IMR-90 (cell line): ENCODE measurements at regions not wholly inside any gene's neighbourhood (a gene's known extent, or its start where the extent isn't known, plus 50 kb on each side); places are given as distances from the start of the nearest gene placed in this dataset.

ENCODE experiments used
- ATAC-seq: fragments of 200-7000 bp; cut with Tn5 transposase; 2 replicates; pipeline ENCODE4 v1.9.1; 2020; ENCODE audit warnings: low read depth, mild to moderate bottlenecking, moderate library complexity
- BruUV-seq: library from RNA; stranded (reverse); fragments of 400-500 nt; replicated peaks from 2 replicates; lab custom pipeline; 2021; lab: Mats Ljungman, UMichigan
- CTCF ChIA-PET: fragments of 300-600 bp; formaldehyde crosslinking; extraction: SDS; loops from one replicate; lab custom pipeline; 2021; ENCODE audit warnings: antibody characterized with exemption; lab: Yijun Ruan, JAX
- POLR2A ChIA-PET: fragments of 300-600 bp; sonication (Branson Sonifier 250); formaldehyde crosslinking; loops from one replicate; lab custom pipeline; 2022; ENCODE audit warnings: antibody characterized with exemption; ENCODE audit not compliant: unreplicated experiment; lab: Charles Lee
- DNase-seq: peaks from one replicate; pipeline ENCODE4 v3.0.0; 2013
- H2AFZ ChIP-seq: replicated peaks from 2 replicates; pipeline ENCODE3; 2013; ENCODE audit warnings: low read length, mild to moderate bottlenecking; ENCODE audit not compliant: poor library complexity
- H2AK5ac ChIP-seq: 2 replicates; pipeline ENCODE4 v1.6.1; 2013; ENCODE audit warnings: low read depth, low read length, inconsistent platforms
- H2AK9ac ChIP-seq: replicated peaks from 2 replicates; pipeline ENCODE3; 2013; ENCODE audit warnings: mild to moderate bottlenecking, low read depth, low read length, moderate library complexity; ENCODE audit not compliant: poor library complexity
- H2BK120ac ChIP-seq: 2 replicates; pipeline ENCODE4 v1.6.1; 2013; ENCODE audit warnings: low read depth, low read length, inconsistent platforms
- H2BK15ac ChIP-seq: 3 replicates; pipeline ENCODE4 v1.6.1; 2013; ENCODE audit warnings: low read depth, low read length, inconsistent platforms
- H2BK20ac ChIP-seq: 2 replicates; pipeline ENCODE4 v1.6.1; 2013; ENCODE audit warnings: low read depth, mild to moderate bottlenecking, inconsistent platforms, low read length, moderate library complexity
- H2BK5ac ChIP-seq: 2 replicates; pipeline ENCODE4 v1.6.1; 2013; ENCODE audit warnings: mild to moderate bottlenecking, low read depth, low read length, inconsistent platforms; ENCODE audit not compliant: poor library complexity, severe bottlenecking
- H3K14ac ChIP-seq: replicated peaks from 2 replicates; pipeline ENCODE4 v1.6.1; 2013; ENCODE audit warnings: low read depth, low read length, inconsistent platforms
- H3K18ac ChIP-seq: 2 replicates; pipeline ENCODE4 v1.6.1; 2013; ENCODE audit warnings: low read depth, low read length, control low read depth
- H3K23ac ChIP-seq: 2 replicates; pipeline ENCODE4 v1.6.1; 2013; ENCODE audit warnings: low read depth, low read length, inconsistent platforms
- H3K27ac ChIP-seq: 2 replicates; pipeline ENCODE4 v1.5.1; 2013; ENCODE audit warnings: mild to moderate bottlenecking, control low read depth, low read length; ENCODE audit not compliant: insufficient read depth
- H3K27me3 ChIP-seq: 2 replicates; pipeline ENCODE4 v1.6.1; 2013; ENCODE audit warnings: low read length; ENCODE audit not compliant: control insufficient read depth, insufficient read depth
- H3K36me3 ChIP-seq: 2 replicates; pipeline ENCODE4 v1.6.1; 2013; ENCODE audit warnings: low read length, mixed read lengths; ENCODE audit not compliant: control insufficient read depth, insufficient read depth
- H3K4ac ChIP-seq: 2 replicates; pipeline ENCODE4 v1.6.1; 2013; ENCODE audit warnings: low read depth, low read length, inconsistent platforms
- H3K4me1 ChIP-seq: 2 replicates; pipeline ENCODE4 v1.6.1; 2013; ENCODE audit warnings: low read length, mixed read lengths; ENCODE audit not compliant: control insufficient read depth, insufficient read depth
- H3K4me2 ChIP-seq: 2 replicates; pipeline ENCODE4 v1.6.1; 2013; ENCODE audit warnings: low read depth, mild to moderate bottlenecking, control low read depth, low read length, moderate library complexity
- H3K4me3 ChIP-seq: 2 replicates; pipeline ENCODE4 v1.5.1; 2013; ENCODE audit warnings: low read depth, mild to moderate bottlenecking, control low read depth, low read length, moderate library complexity; ENCODE audit not compliant: insufficient read depth
- H3K56ac ChIP-seq: 2 replicates; pipeline ENCODE4 v1.6.1; 2013; ENCODE audit warnings: low read length, inconsistent platforms; ENCODE audit not compliant: insufficient read depth; ENCODE audit errors: extremely low read depth
- H3K79me1 ChIP-seq, 2 experiments: 2 replicates each; pipeline ENCODE4 v1.6.1; 2013; ENCODE audit warnings: low read length in 2 of 2, inconsistent platforms in 1 of 2, low read depth in 1 of 2
- H3K9ac ChIP-seq: 2 replicates; pipeline ENCODE4 v1.6.1; 2013; ENCODE audit warnings: low read depth, low read length, control low read depth
- H3K9me1 ChIP-seq: 2 replicates; pipeline ENCODE4 v1.6.1; 2013; ENCODE audit warnings: low read length, inconsistent platforms; ENCODE audit not compliant: insufficient read depth
- H3K9me3 ChIP-seq: 2 replicates; pipeline ENCODE4 v1.6.1; 2013; ENCODE audit warnings: low read length; ENCODE audit not compliant: control insufficient read depth, insufficient read depth
- H4K20me1 ChIP-seq: 2 replicates; pipeline ENCODE4 v1.6.1; 2013; ENCODE audit warnings: low read length, inconsistent platforms; ENCODE audit not compliant: insufficient read depth
- H4K5ac ChIP-seq: 2 replicates; pipeline ENCODE4 v1.6.1; 2013; ENCODE audit warnings: mild to moderate bottlenecking, low read depth, low read length, control low read depth
- H4K8ac ChIP-seq, 2 experiments: 2 replicates each; pipeline ENCODE4 v1.6.1; 2013; ENCODE audit warnings: low read depth in 2 of 2, low read length in 2 of 2, control low read depth in 1 of 2, inconsistent platforms in 1 of 2
- H4K91ac ChIP-seq: 2 replicates; pipeline ENCODE4 v1.6.1; 2013; ENCODE audit warnings: low read depth, low read length, inconsistent platforms; ENCODE audit not compliant: insufficient read depth
- CEBPB ChIP-seq: IDR thresholded peaks from 2 replicates; pipeline ENCODE4 v1.6.1; 2012; ENCODE audit warnings: low read depth, low read length, improper control_type of control experiment
- MAZ ChIP-seq: IDR thresholded peaks from 2 replicates; pipeline ENCODE4 v1.6.1; 2012; ENCODE audit warnings: low read depth, mild to moderate bottlenecking, low read length, improper control_type of control experiment, moderate library complexity, borderline replicate concordance
- MXI1 ChIP-seq: IDR thresholded peaks from 2 replicates; pipeline ENCODE4 v1.6.1; 2012; ENCODE audit warnings: low read depth, mild to moderate bottlenecking, low read length, moderate library complexity, borderline replicate concordance
- NFE2L2 ChIP-seq: fragments of 150-350 bp; IDR thresholded peaks from 2 replicates; pipeline ENCODE4 v1.6.1; 2016; ENCODE audit warnings: low read depth, mild to moderate bottlenecking, low read length
- RCOR1 ChIP-seq: IDR thresholded peaks from 2 replicates; pipeline ENCODE4 v1.6.1; 2012; ENCODE audit warnings: mild to moderate bottlenecking, low read length, improper control_type of control experiment; ENCODE audit not compliant: insufficient replicate concordance
- RFX5 ChIP-seq: IDR thresholded peaks from 2 replicates; pipeline ENCODE4 v1.8.0; 2012; ENCODE audit warnings: low read depth, mild to moderate bottlenecking, low read length, moderate library complexity
- SMC3 ChIP-seq: fragments of 150-350 bp; IDR thresholded peaks from 2 replicates; pipeline ENCODE4 v1.6.1; 2016; ENCODE audit warnings: low read depth, mild to moderate bottlenecking, antibody characterized with exemption, low read length, moderate library complexity
- WGBS, 2 experiments: methylation state at CpG; one replicate each; pipeline versions ENCODE4 v1.1.5 to v1.1.7; 2013; ENCODE audit warnings: missing lambda C conversion rate in 2 of 2; ENCODE audit not compliant: insufficient read length in 1 of 2; ENCODE audit errors: extremely low coverage in 2 of 2; 5-methylcytosine and 5-hydroxymethylcytosine counted together
- dilution Hi-C: fragments of 300-500 bp; cut with HindIII; formaldehyde crosslinking; loops from one replicate; pipeline ENCODE4 v1.14.3; 2018; ENCODE audit warnings: low sequenced_read_pairs; ENCODE audit not compliant: unreplicated experiment
- in situ Hi-C: fragments of 300-500 bp; cut with MboI; formaldehyde crosslinking; loops from 3 replicates; pipeline ENCODE4 v1.14.3; 2019; ENCODE audit warnings: low sequenced_read_pairs, inconsistent platforms, mixed read lengths
- intact Hi-C: fragments of 100-400 bp; cut with micrococcal nuclease; formaldehyde crosslinking; loops from 2 replicates; pipeline ENCODE4 v1.10.0; 2022
- TF ChIP-seq, protein P1 (sequence below): fragments of 150-350 bp; IDR thresholded peaks from 2 replicates; pipeline ENCODE4 v1.6.1; 2017; ENCODE audit warnings: mild to moderate bottlenecking, antibody characterized with exemption, low read length, low read depth
- TF ChIP-seq, protein P2 (sequence below): fragments of 150-350 bp; IDR thresholded peaks from 2 replicates; pipeline ENCODE4 v1.6.1; 2016; ENCODE audit warnings: low read depth, mild to moderate bottlenecking, low read length, moderate library complexity, borderline replicate concordance

DNA sequence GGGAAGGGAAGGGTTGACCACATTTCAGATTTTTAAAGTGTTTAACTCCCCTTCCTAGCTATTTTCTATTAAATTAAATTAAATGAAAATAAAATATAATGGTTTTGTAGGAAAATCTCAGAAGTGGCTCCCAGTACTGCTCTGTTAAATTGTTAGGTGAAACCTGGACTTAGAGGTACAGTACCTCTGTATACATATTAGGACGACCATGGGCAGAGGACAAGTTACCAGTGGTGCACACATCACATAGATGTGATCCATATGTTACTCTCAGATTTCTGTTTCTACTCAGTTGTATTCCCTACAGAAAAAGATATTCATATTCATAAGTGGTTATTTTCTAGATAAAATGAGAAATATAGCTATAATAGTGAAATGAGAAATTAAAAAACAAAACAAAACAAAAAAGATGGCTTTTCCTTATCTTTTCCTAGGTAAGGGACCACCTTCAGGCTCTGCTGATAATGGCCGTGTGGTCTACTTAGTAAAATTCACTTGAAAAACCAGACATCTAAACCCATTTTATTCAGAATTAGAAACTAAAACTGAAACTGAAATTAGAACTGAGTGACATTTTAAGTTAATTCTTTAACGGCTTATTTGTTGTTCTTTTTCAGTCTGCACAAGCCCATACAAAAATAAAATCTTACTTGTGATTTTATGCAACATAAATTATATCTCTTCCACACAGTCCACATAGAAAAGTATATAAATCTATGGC lies 832.5 kb upstream of the CHAC2 start:
- no peaks in the 10 kb centered on the region for H3K27me3 ChIP-seq
- DNase-seq (no peak), ATAC-seq (no peak)
- no peaks in the 10 kb centered on the region for H3K79me1 ChIP-seq
- H3K4ac ChIP-seq = no peak overlapping the region
- peak overlapping the region; percentile 61; the same call in 1 of the 2 replicates for H4K5ac ChIP-seq
- no peak overlapping the region for H3K23ac ChIP-seq
- H2AK9ac ChIP-seq = no peak overlapping the region
- H3K18ac ChIP-seq = peak overlapping the region; percentile 85; the same call in 1 of the 2 replicates
- H3K36me3 ChIP-seq = no peaks in the 10 kb centered on the region
- no peak overlapping the region for H3K9ac ChIP-seq
- H4K20me1 ChIP-seq = no peaks in the 10 kb centered on the region
- no peak overlapping the region; the same call in 1 of the 2 replicates for H3K14ac ChIP-seq
- peak overlapping the region; percentile 63; the same call in 1 of the 2 replicates for H3K4me2 ChIP-seq
- no TSS peak for BruUV-seq
- H3K4me1 ChIP-seq = peaks cover 4% of the 10 kb centered on the region
- WGBS, 2 experiments = no CpG with 5 or more reads among the region's 3 CpGs
- dilution Hi-C loops = no loop called here
- no peak overlapping the region for H3K4me3 ChIP-seq
- peak overlapping the region; percentile 89 for H2AK5ac ChIP-seq
- ChIA-PET POLR2A (no interaction called here), CTCF (interaction anchor here (0.9 kb wide), 1 partner anchor 18 kb away, joined by 3 read pairs; no protein-coding TSS in a partner anchor)
- H2AFZ ChIP-seq = no peak overlapping the region
- intact Hi-C loops = no loop called here
- no peaks in the 10 kb centered on the region for H3K9me3 ChIP-seq
- in situ Hi-C loops = no loop called here
- peak overlapping the region; percentile 45 to 81; a peak in 3 of 4 replicates for H4K8ac ChIP-seq
- H2BK15ac ChIP-seq = peak overlapping the region; percentile 86; the same call in 1 of the 3 replicates
- H3K56ac ChIP-seq = no peak overlapping the region
- 0 out of 2 replicates have a peak overlapping the region, but pooled peaks have one; percentile 57 for H4K91ac ChIP-seq
- H2BK20ac ChIP-seq = peak overlapping the region; percentile 38; the same call in 1 of the 2 replicates
- TF ChIP-seq, protein P1, sequence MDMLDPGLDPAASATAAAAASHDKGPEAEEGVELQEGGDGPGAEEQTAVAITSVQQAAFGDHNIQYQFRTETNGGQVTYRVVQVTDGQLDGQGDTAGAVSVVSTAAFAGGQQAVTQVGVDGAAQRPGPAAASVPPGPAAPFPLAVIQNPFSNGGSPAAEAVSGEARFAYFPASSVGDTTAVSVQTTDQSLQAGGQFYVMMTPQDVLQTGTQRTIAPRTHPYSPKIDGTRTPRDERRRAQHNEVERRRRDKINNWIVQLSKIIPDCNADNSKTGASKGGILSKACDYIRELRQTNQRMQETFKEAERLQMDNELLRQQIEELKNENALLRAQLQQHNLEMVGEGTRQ = no peak
- TF ChIP-seq MAZ = no peak
- no peak for TF ChIP-seq MXI1
- TF ChIP-seq, protein P2, sequence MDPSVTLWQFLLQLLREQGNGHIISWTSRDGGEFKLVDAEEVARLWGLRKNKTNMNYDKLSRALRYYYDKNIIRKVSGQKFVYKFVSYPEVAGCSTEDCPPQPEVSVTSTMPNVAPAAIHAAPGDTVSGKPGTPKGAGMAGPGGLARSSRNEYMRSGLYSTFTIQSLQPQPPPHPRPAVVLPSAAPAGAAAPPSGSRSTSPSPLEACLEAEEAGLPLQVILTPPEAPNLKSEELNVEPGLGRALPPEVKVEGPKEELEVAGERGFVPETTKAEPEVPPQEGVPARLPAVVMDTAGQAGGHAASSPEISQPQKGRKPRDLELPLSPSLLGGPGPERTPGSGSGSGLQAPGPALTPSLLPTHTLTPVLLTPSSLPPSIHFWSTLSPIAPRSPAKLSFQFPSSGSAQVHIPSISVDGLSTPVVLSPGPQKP = no peak
- TF ChIP-seq SMC3 = no peak
- TF ChIP-seq NFE2L2 = no peak
- no peak for TF ChIP-seq CEBPB
- TF ChIP-seq RFX5 = no peak
- no peak for TF ChIP-seq RCOR1
- no peak overlapping the region for H2BK120ac ChIP-seq
- no peaks in the 10 kb centered on the region for H3K9me1 ChIP-seq
- H2BK5ac ChIP-seq = peak overlapping the region; percentile 91
- no peak overlapping the region; the same call in 1 of the 2 replicates for H3K27ac ChIP-seq
